Caki2 (cell line): ENCODE measurements at regions not wholly inside any gene's neighbourhood (a gene's known extent, or its start where the extent isn't known, plus 50 kb on each side); places are given as distances from the start of the nearest gene placed in this dataset.
"Not testable (repeated sequence)": the region's sequence is repeated elsewhere in the genome, so short reads cannot be mapped to it uniquely, and the experiment has no call there.

Experiments used
- DNase-seq: peaks from one replicate; pipeline ENCODE4 v3.0.0-alpha.2; 2015; ENCODE audit warnings: low read depth
- in situ Hi-C: cut with HindIII; loops from 2 replicates; pipeline ENCODE4 v1.10.0; 2016; ENCODE audit warnings: low sequenced_read_pairs, low pct_unique_long_range_greater_than_20kb, mixed read lengths

DNA sequence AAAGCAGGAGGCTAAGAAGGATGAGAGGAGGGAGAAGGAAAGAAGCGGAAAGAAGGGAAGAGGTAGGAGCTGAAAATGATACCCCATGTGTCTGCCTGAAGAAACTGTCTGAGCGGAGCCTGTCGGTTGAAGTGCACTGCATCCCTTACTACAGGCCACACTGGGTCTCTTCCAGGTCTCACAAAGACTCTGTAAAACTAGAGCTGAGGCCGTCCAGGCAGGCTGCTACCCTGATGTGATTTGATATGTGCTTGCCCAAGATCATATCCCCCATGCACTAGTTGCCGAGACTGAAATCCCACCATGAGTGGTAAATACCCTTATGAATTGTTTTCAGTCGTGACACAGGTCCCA lies 134.4 kb downstream of the MAIP1 start:
- in situ Hi-C loops: no loop called here

DNA sequence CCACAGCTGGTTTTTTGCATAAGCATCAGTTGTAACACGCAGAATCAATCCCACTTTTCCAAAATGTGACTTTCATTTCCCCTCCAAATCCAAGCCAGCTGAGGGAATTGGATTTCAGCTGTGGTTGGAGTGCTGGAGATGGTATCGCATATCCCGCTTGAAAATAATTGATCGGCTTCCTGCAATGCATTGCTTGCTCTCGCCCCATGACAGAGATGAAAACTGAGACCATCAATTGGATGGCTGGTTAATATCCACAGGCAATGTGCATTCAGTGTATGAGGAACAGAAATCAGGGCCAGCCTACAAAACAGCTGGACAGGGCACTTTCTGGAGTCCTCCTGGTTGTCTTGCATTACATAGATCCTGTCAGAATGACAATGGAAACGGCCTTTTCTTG lies 135.3 kb downstream of the MAIP1 start:
- in situ Hi-C loops: no loop called here

More for the DNA sequence above, 134.4 kb downstream of the MAIP1 start:
- no peak for DNase-seq

GRCh38 chr2:200091126-200091525 lies 135.7 kb downstream of the MAIP1 start:
- in situ Hi-C loops: no loop called here
- no peak for DNase-seq

More for the DNA sequence above, 135.3 kb downstream of the MAIP1 start:
- DNase-seq: no peak

GRCh38 chr2:200092235-200092634 lies 136.9 kb downstream of the MAIP1 start:
- in situ Hi-C loops: no loop called here

GRCh38 chr2:200095436-200095835 lies 140.1 kb downstream of the MAIP1 start:
- in situ Hi-C loops: no loop called here
- no peak for DNase-seq

More at GRCh38 chr2:200092235-200092634, 136.9 kb downstream of the MAIP1 start:
- no peak for DNase-seq

DNA sequence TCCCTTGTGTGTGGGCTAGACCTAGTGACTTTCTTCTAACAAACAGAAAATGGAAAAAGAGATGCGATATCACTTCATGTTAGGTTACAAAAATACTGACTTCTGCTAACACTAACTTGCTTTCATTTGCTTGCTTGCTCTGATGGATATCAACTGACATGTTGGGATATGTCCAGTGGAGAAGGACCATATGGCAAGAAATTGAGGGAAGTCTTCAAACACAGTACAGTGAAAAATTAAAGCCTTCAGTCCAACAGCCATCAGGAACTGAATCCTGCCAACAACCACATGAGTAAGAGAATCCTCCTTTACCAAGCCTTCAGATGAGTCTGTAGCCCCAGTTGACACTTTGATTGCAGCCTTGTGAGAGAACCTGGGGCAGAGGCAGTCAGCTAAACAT lies 143.9 kb downstream of the MAIP1 start:
- in situ Hi-C loops: no loop called here
- DNase-seq: no peak

- in situ Hi-C loops: no loop called here
- no peak for DNase-seq
Observed at GRCh38 chr2:200100027-200100426, 144.6 kb downstream of the MAIP1 start.

GRCh38 chr2:200101922-200102321 lies 146.5 kb downstream of the MAIP1 start:
- in situ Hi-C loops: no loop called here

GRCh38 chr2:200102971-200103370 lies 147.6 kb downstream of the MAIP1 start:
- no peak for DNase-seq
- in situ Hi-C loops: no loop called here

More at GRCh38 chr2:200101922-200102321, 146.5 kb downstream of the MAIP1 start:
- DNase-seq: no peak

DNA sequence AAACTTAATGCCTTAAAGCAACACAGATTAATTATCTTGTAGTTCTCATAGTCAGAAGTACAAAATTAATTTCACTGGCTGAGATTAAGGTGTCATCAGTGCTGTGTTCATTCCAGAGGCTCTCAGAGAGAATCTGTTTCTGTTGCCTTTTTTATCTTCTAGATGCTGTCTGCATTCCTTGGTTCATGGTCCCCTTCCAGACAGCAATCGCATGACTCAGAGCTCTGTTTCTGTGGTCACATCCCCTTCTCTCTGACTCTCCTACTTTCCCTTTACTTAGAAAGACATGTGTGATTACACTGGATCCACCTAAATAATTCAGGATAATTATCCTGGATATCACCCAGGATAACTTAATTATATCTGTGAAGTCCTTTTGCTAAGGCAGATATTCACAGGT lies 148.6 kb downstream of the MAIP1 start:
- in situ Hi-C loops: no loop called here
- DNase-seq: no peak

- no peak for DNase-seq
- in situ Hi-C loops: no loop called here
Observed at GRCh38 chr2:200107514-200108217, 152.3 kb downstream of the MAIP1 start.

DNA sequence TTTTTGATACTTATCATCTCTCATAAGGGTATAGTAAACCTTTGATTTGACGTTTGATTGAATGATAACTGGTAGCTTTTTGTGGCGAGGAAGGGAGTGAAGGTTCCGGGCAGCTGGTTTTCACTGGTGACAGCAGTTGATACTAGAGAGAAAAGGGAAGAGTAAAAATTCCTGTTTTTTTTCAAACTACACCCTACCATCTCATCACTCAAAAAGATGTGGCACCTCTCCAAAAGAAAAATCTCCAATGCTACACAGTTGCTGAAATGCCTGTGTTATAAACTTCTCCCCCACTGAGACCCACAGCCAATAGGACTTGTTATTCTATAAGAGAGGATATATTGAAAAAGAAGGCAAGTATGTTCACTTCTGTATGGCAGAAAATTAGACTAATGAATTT lies 154.0 kb downstream of the MAIP1 start:
- in situ Hi-C loops: no loop called here

GRCh38 chr2:200110381-200110780 lies 155.0 kb downstream of the MAIP1 start:
- no peak for DNase-seq
- in situ Hi-C loops: no loop called here

More for the DNA sequence above, 154.0 kb downstream of the MAIP1 start:
- DNase-seq: no peak

DNA sequence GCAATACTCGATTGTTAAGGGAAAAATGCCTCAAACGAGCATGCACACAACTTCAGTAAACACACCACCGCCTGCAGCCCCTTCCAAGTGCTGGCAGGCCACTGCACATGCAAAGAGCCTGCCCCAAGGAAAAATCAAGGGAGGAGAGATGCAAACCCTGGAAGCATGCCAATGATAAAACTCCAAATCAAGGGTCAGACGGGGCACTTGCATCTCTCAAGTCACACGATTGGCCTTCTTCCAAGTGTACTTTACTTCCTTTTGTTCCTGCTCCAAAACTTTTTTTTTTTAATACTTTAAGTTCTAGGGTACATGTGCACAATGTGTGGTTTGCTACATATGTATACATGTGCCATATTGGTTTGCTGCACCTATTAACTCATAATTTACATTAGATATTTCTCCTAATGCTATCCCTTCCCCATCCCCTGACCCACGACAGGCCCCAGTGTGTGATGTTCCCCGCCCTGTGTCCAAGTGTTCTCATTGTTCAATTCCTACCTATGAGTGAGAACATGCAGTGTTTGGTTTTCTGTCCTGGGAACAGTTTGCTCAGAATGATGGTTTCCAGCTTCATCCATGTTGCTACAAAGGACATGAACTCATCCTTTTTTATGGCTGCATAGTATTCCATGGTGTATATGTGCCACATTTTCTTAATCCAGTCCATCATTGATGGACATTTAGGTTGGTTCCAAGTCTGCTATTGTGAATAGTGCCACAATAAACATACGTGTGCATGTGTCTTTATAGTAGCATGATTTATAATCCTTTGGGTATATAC lies 157.8 kb downstream of the MAIP1 start:
- DNase-seq, in situ Hi-C loops: not testable (repeated sequence)

DNA sequence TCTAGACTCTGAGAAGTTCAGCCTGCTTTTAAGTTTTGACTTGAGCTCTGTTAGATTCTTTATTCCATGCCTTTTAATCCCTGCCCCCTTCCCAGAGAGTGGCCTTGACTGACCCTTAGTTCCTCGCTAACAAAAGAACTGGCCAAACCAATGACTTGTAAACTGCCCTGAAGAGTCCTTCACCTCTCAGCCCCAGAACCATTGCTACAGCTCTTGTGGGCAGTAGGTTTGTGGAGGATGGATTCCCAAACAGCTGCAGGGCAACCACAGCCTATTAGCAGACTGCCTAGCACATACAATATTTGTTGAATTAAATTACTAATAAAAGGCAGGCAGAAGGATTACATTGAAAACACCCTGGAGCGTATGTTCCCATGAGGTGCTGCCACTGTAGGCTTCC lies 163.9 kb downstream of the MAIP1 start:
- in situ Hi-C loops: no loop called here
- DNase-seq: no peak

DNA sequence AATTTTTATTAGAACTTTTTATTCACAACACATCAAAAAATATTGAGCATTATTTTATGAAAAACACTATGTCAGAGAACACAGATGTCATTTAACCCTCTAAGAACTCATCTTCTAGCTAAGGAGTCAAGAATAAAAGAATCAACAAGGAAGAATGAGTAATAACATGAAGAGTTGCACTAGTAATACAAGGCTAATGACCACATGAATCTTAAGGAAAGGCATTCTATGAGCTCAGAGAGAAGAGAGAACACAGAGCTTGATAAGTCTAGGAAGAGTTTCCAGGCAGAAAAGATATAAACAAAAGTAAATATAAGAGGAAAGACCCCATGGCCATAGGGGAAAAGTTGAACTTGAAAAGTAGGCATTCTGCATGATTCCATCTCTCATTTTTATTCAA lies 166.5 kb downstream of the MAIP1 start:
- no peak for DNase-seq
- in situ Hi-C loops: no loop called here

DNA sequence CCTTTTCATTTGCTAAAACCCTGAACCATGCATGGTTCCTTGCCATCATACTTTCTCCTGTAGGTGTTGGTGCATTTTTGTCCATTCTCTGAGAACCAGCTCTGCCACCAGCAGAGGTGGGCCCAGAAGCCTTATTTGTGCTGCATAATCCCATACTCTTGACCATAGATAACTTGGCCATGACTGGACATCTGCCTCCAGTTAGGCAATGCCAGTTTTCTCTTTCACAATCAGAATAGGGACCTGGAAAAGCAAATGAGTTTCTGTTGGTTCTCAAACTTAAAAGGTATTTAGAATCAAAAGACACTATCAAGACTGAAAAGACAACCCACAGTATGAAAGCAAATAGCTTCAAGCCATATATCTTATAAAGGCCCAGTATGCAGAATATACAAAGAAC lies 167.3 kb downstream of the MAIP1 start:
- in situ Hi-C loops: no loop called here
- DNase-seq: no peak

- in situ Hi-C loops, DNase-seq: not testable (repeated sequence)
Observed at GRCh38 chr2:200124665-200125368, 169.4 kb downstream of the MAIP1 start.
